Astrocyte (in vitro differentiated cells and primary cell): ENCODE measurements at regions not wholly inside any gene's neighbourhood (a gene's known extent, or its start where the extent isn't known, plus 50 kb on each side); places are given as distances from the start of the nearest gene placed in this dataset.

ENCODE experiments used
- DNase-seq: peaks from one replicate; pipeline ENCODE4 v3.0.0-alpha.2; 2010; ENCODE audit warnings: low read depth
- FAIRE-seq: peaks from 2 replicates; lab custom pipeline; 2011; peaks lifted over from hg19 to GRCh38; lab: Jason Lieb, UNC
- H2AFZ ChIP-seq: 2 replicates; pipeline ENCODE4 v1.6.0; 2012; ENCODE audit warnings: low read depth, low read length, inconsistent platforms
- H3K27ac ChIP-seq: 2 replicates; pipeline ENCODE4 v1.5.1; 2011; ENCODE audit warnings: low read depth, low read length, inconsistent platforms
- H3K27me3 ChIP-seq: 2 replicates; pipeline ENCODE4 v1.6.0; 2011; ENCODE audit warnings: low read length, inconsistent platforms; ENCODE audit not compliant: insufficient read depth
- H3K36me3 ChIP-seq: 2 replicates; pipeline ENCODE4 v1.5.1; 2011; ENCODE audit warnings: low read length, inconsistent platforms; ENCODE audit not compliant: insufficient read depth
- H3K4me1 ChIP-seq: 2 replicates; pipeline ENCODE4 v1.5.1; 2011; ENCODE audit warnings: low read length, inconsistent platforms; ENCODE audit not compliant: insufficient read depth
- H3K4me2 ChIP-seq: 2 replicates; pipeline ENCODE4 v1.6.0; 2012; ENCODE audit warnings: low read length, inconsistent platforms
- H3K4me3 ChIP-seq: 2 replicates; pipeline ENCODE4 v1.5.1; 2011; ENCODE audit warnings: low read depth, mild to moderate bottlenecking, low read length, inconsistent platforms; ENCODE audit not compliant: insufficient read depth
- H3K79me2 ChIP-seq: 2 replicates; pipeline ENCODE4 v1.6.0; 2012; ENCODE audit warnings: mild to moderate bottlenecking, low read length, inconsistent platforms; ENCODE audit not compliant: insufficient read depth
- H3K9ac ChIP-seq: 2 replicates; pipeline ENCODE4 v1.6.0; 2012; ENCODE audit warnings: mild to moderate bottlenecking, low read length, inconsistent platforms
- H3K9me3 ChIP-seq: 2 replicates; pipeline ENCODE4 v1.5.1; 2012; ENCODE audit warnings: low read depth, mild to moderate bottlenecking, low read length, inconsistent platforms; ENCODE audit not compliant: insufficient read depth
- H4K20me1 ChIP-seq: 2 replicates; pipeline ENCODE4 v1.6.0; 2012; ENCODE audit warnings: low read length, inconsistent platforms; ENCODE audit not compliant: insufficient read depth
- H3K27ac Mint-ChIP-seq: one replicate; pipeline ENCODE4 v1.8.0; 2021; ENCODE audit warnings: mild to moderate bottlenecking, mixed read lengths; ENCODE audit not compliant: unreplicated experiment
- H3K27me3 Mint-ChIP-seq: one replicate; pipeline ENCODE4 v1.8.0; 2021; ENCODE audit warnings: low read depth, mixed read lengths; ENCODE audit not compliant: unreplicated experiment
- H3K36me3 Mint-ChIP-seq: one replicate; pipeline ENCODE4 v1.8.0; 2021; ENCODE audit warnings: low read depth, mixed read lengths; ENCODE audit not compliant: unreplicated experiment
- H3K4me1 Mint-ChIP-seq: one replicate; pipeline ENCODE4 v1.8.0; 2021; ENCODE audit warnings: low read depth, mixed read lengths; ENCODE audit not compliant: unreplicated experiment
- H3K4me3 Mint-ChIP-seq: one replicate; pipeline ENCODE4 v1.8.0; 2021; ENCODE audit warnings: mild to moderate bottlenecking, moderate library complexity, mixed read lengths; ENCODE audit not compliant: unreplicated experiment
- H3K9me3 Mint-ChIP-seq: one replicate; pipeline ENCODE4 v1.8.0; 2021; ENCODE audit warnings: mild to moderate bottlenecking, mixed read lengths; ENCODE audit not compliant: unreplicated experiment
- EZH2 ChIP-seq: IDR thresholded peaks from 2 replicates; pipeline ENCODE4 v1.6.1; 2012; ENCODE audit warnings: mild to moderate bottlenecking, low read length, inconsistent platforms; ENCODE audit not compliant: insufficient read depth
- TF ChIP-seq, protein P1 (sequence below): IDR thresholded peaks from 2 replicates; pipeline ENCODE4 v1.5.1; 2011; ENCODE audit warnings: low read depth, mild to moderate bottlenecking, inconsistent platforms, low read length, moderate library complexity; ENCODE audit not compliant: insufficient read depth

DNA sequence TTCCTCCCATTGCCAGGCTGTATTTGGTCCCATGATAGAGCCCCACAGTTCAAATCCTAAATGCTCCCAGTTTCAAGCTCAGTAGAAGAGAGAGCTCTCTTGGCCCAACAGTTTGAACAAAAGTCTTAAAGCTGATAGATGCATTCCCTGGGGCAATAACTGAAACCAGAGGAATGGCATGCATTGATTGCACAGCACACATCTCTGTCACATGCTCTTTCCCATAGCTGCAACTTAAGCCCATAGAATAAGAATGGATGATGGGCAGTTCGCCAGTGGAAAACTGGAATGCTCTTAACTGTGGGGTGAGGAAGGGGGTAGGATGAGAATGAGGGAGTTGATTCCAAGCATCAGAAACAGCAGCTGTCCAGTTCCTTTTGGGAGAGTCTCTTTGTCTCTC lies 1942.4 kb upstream of the WWC1 start:
- no peaks in the 10 kb centered on the region for H3K9me3 ChIP-seq
- H3K27ac ChIP-seq, result no peak overlapping the region
- Mint-ChIP-seq H3K9me3 (no peaks in the 10 kb centered on the region), H3K4me3 (no peak overlapping the region), H3K27ac (no peak overlapping the region), H3K36me3 (no peaks in the 10 kb centered on the region), H3K27me3 (no peaks in the 10 kb centered on the region), H3K4me1 (peaks cover 14% of the 10 kb centered on the region)
- H3K4me3 ChIP-seq, result no peak overlapping the region
- H4K20me1 ChIP-seq, result no peaks in the 10 kb centered on the region
- no peaks in the 10 kb centered on the region for H3K27me3 ChIP-seq
- TF ChIP-seq, protein P1, sequence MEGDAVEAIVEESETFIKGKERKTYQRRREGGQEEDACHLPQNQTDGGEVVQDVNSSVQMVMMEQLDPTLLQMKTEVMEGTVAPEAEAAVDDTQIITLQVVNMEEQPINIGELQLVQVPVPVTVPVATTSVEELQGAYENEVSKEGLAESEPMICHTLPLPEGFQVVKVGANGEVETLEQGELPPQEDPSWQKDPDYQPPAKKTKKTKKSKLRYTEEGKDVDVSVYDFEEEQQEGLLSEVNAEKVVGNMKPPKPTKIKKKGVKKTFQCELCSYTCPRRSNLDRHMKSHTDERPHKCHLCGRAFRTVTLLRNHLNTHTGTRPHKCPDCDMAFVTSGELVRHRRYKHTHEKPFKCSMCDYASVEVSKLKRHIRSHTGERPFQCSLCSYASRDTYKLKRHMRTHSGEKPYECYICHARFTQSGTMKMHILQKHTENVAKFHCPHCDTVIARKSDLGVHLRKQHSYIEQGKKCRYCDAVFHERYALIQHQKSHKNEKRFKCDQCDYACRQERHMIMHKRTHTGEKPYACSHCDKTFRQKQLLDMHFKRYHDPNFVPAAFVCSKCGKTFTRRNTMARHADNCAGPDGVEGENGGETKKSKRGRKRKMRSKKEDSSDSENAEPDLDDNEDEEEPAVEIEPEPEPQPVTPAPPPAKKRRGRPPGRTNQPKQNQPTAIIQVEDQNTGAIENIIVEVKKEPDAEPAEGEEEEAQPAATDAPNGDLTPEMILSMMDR, result no peak
- TF ChIP-seq EZH2, result no peak
- no peak overlapping the region for H3K4me2 ChIP-seq
- no peaks in the 10 kb centered on the region for H3K4me1 ChIP-seq
- FAIRE-seq (no peak), DNase-seq (no peak)
- no peaks in the 10 kb centered on the region for H3K36me3 ChIP-seq
- H3K9ac ChIP-seq, result no peak overlapping the region
- H3K79me2 ChIP-seq, result no peaks in the 10 kb centered on the region
- H2AFZ ChIP-seq, result no peak overlapping the region

DNA sequence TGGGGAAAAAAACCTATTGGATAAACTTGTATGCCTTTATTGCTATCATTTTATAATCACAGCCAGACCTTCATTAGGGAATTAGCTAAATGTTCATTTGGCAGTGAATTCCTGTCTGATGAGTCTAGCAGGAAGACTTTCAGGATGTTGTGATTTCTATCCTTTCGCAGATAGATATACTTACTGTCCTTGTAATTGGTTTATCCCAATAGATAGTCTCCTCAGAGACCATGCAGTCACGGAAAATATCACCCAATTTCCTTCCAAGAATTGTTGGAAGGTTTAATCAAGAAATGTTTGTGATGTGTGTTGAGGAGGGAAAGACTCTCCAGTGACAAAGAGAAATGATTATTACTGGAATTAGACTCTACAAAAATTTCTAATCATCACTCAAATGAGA lies 1937.9 kb upstream of the WWC1 start:
- Histone ChIP-seq H3K4me2 (no peak overlapping the region), H2AFZ (no peak overlapping the region), H4K20me1 (no peaks in the 10 kb centered on the region), H3K4me1 (no peaks in the 10 kb centered on the region), H3K4me3 (no peak overlapping the region), H3K27me3 (no peaks in the 10 kb centered on the region), H3K9me3 (no peaks in the 10 kb centered on the region), H3K79me2 (no peaks in the 10 kb centered on the region), H3K9ac (no peak overlapping the region), H3K36me3 (no peaks in the 10 kb centered on the region), H3K27ac (no peak overlapping the region)
- TF ChIP-seq, protein P1, result no peak
- TF ChIP-seq EZH2, result no peak
- Mint-ChIP-seq H3K4me1 (peaks cover 44% of the 10 kb centered on the region), H3K4me3 (no peak overlapping the region), H3K27ac (peak overlapping the region; percentile 22), H3K36me3 (no peaks in the 10 kb centered on the region), H3K27me3 (no peaks in the 10 kb centered on the region), H3K9me3 (no peaks in the 10 kb centered on the region)
- FAIRE-seq, result no peak
- no peak for DNase-seq

DNA sequence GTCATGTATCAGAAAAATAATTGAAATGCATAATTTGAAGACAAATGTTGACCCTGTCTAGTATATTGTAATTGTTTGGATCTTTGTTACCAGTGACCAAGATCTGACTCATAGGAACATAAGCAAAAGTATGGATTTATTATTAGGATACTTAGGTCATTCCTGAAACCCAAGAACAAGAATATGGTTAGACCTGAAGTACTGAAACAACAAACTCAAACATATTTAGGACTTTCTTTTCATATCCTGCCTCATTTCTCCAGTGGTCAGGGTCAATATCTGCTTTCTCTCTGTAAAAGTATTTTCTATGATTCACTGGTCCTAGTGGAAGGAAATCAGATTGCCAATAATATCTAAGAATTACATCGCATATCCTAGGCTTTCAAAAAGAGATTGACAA lies 1937.1 kb upstream of the WWC1 start:
- no peaks in the 10 kb centered on the region for H3K36me3 Mint-ChIP-seq
- Histone ChIP-seq H3K36me3 (no peaks in the 10 kb centered on the region), H3K4me2 (no peak overlapping the region), H3K4me1 (no peaks in the 10 kb centered on the region), H3K9me3 (no peaks in the 10 kb centered on the region), H3K9ac (no peak overlapping the region), H3K27me3 (no peaks in the 10 kb centered on the region), H2AFZ (no peak overlapping the region), H3K27ac (no peak overlapping the region), H3K79me2 (no peaks in the 10 kb centered on the region), H3K4me3 (no peak overlapping the region), H4K20me1 (no peaks in the 10 kb centered on the region)
- peaks cover 45% of the 10 kb centered on the region for H3K4me1 Mint-ChIP-seq
- peak; percentile 10 for DNase-seq
- H3K4me3 Mint-ChIP-seq, result no peak overlapping the region
- TF ChIP-seq EZH2, result no peak
- TF ChIP-seq, protein P1, result no peak
- H3K9me3 Mint-ChIP-seq, result no peaks in the 10 kb centered on the region
- no peaks in the 10 kb centered on the region for H3K27me3 Mint-ChIP-seq
- no peak for FAIRE-seq
- peak overlapping the region; percentile 91 for H3K27ac Mint-ChIP-seq
